GM23338 (cell line): ENCODE measurements at regions not wholly inside any gene's neighbourhood (a gene's known extent, or its start where the extent isn't known, plus 50 kb on each side); places are given as distances from the start of the nearest gene placed in this dataset.

Experiments used
- ATAC-seq: fragments of 200-7000 bp; cut with Tn5 transposase; 3 replicates; pipeline ENCODE4 v1.9.1; 2020
- DNase-seq: peaks from one replicate; pipeline ENCODE4 v3.0.0-alpha.2; 2015; ENCODE audit warnings: low spot score
- H2AFZ ChIP-seq: fragments of 200-600 bp; sonication (generic); 2 replicates; pipeline ENCODE4 v1.8.0; 2016; ENCODE audit warnings: antibody characterized with exemption, mild to moderate bottlenecking, moderate library complexity
- H3F3A ChIP-seq: fragments of 200-600 bp; sonication (generic); replicated peaks from 2 replicates; pipeline ENCODE4 v1.8.0; 2017; ENCODE audit warnings: antibody characterized with exemption, mixed run types, low read depth
- H3K27ac ChIP-seq: fragments of 200-600 bp; sonication (generic); 2 replicates; pipeline ENCODE4 v1.6.1; 2016; ENCODE audit warnings: low read depth
- H3K27me3 ChIP-seq: fragments of 200-600 bp; sonication (generic); 2 replicates; pipeline ENCODE4 v1.8.0; 2016; ENCODE audit warnings: mild to moderate bottlenecking, mixed run types, moderate library complexity; ENCODE audit not compliant: insufficient read depth
- H3K36me3 ChIP-seq: fragments of 200-600 bp; sonication (generic); 2 replicates; pipeline ENCODE4 v1.8.0; 2016; ENCODE audit warnings: mild to moderate bottlenecking; ENCODE audit not compliant: insufficient read depth
- H3K4me1 ChIP-seq: fragments of 200-600 bp; sonication (generic); 2 replicates; pipeline ENCODE4 v1.8.0; 2016; ENCODE audit warnings: mild to moderate bottlenecking, moderate library complexity; ENCODE audit not compliant: insufficient read depth
- H3K4me2 ChIP-seq: fragments of 200-600 bp; sonication (generic); 2 replicates; pipeline ENCODE4 v1.7.1; 2017; ENCODE audit warnings: mixed run types
- H3K4me3 ChIP-seq: fragments of 200-600 bp; sonication (generic); 2 replicates; pipeline ENCODE4 v1.6.1; 2016; ENCODE audit warnings: mixed run types
- H3K79me2 ChIP-seq: fragments of 200-600 bp; sonication (generic); replicated peaks from 2 replicates; pipeline ENCODE4 v1.8.0; 2017; ENCODE audit warnings: mild to moderate bottlenecking; ENCODE audit not compliant: insufficient read depth
- H3K9me2 ChIP-seq: fragments of 200-600 bp; sonication (generic); 2 replicates; pipeline ENCODE4 v1.8.0; 2017; ENCODE audit not compliant: insufficient read depth
- H4K20me1 ChIP-seq: fragments of 200-600 bp; sonication (generic); replicated peaks from 2 replicates; pipeline ENCODE4 v1.8.0; 2017; ENCODE audit warnings: mild to moderate bottlenecking; ENCODE audit not compliant: insufficient read depth
- H3K27ac Mint-ChIP-seq: 2 replicates; pipeline ENCODE4 v1.8.0; 2020; ENCODE audit warnings: inconsistent platforms, mild to moderate bottlenecking, moderate library complexity, mixed read lengths
- H3K27me3 Mint-ChIP-seq: 3 replicates; pipeline ENCODE4 v1.8.0; 2022; ENCODE audit warnings: low read depth, mild to moderate bottlenecking, moderate library complexity, mixed read lengths, inconsistent platforms; ENCODE audit not compliant: insufficient read depth, poor library complexity
- H3K36me3 Mint-ChIP-seq: 3 replicates; pipeline ENCODE4 v1.8.0; 2021; ENCODE audit warnings: low read depth, mild to moderate bottlenecking, inconsistent platforms, moderate library complexity, mixed read lengths
- H3K4me1 Mint-ChIP-seq: 3 replicates; pipeline ENCODE4 v1.8.0; 2020; ENCODE audit warnings: mild to moderate bottlenecking, inconsistent platforms, mixed read lengths
- H3K4me3 Mint-ChIP-seq: 3 replicates; pipeline ENCODE4 v1.8.0; 2021; ENCODE audit warnings: moderate library complexity, mild to moderate bottlenecking, inconsistent platforms, mixed read lengths
- H3K9me3 Mint-ChIP-seq: 3 replicates; pipeline ENCODE4 v1.8.0; 2020; ENCODE audit warnings: moderate library complexity, mild to moderate bottlenecking, inconsistent platforms, mixed read lengths
- EZH2 ChIP-seq: fragments of 200-600 bp; sonication (generic); IDR thresholded peaks from one replicate; pipeline ENCODE4 v1.8.0; 2017; ENCODE audit warnings: antibody characterized with exemption, mild to moderate bottlenecking, low read depth; ENCODE audit not compliant: unreplicated experiment
- JUNB ChIP-seq: IDR thresholded peaks from one replicate; pipeline ENCODE4 v1.6.1; 2016; ENCODE audit warnings: antibody characterized with exemption; ENCODE audit not compliant: unreplicated experiment
- NANOG ChIP-seq: IDR thresholded peaks from 2 replicates; pipeline ENCODE4 v1.6.1; 2016; ENCODE audit warnings: antibody characterized with exemption, borderline replicate concordance
- POLR2AphosphoS5 ChIP-seq: IDR thresholded peaks from 2 replicates; pipeline ENCODE4 v1.6.1; 2016; ENCODE audit warnings: antibody characterized with exemption, low read depth
- STAT1 ChIP-seq: IDR thresholded peaks from one replicate; pipeline ENCODE4 v1.6.1; 2016; ENCODE audit warnings: antibody characterized with exemption; ENCODE audit not compliant: unreplicated experiment
- ZNF114 ChIP-seq: fragments of 250-450 bp; sonication (Bioruptor Pico); IDR thresholded peaks from 2 replicates; pipeline ENCODE4 v1.5.0; 2020; ENCODE audit warnings: mild to moderate bottlenecking, moderate library complexity
- ZNF331 ChIP-seq: fragments of 250-450 bp; sonication (Bioruptor Pico); IDR thresholded peaks from 2 replicates; pipeline ENCODE4 v1.5.0; 2020; ENCODE audit warnings: low read depth, mild to moderate bottlenecking, moderate library complexity
- TF ChIP-seq, protein P1 (sequence below): IDR thresholded peaks from one replicate; pipeline ENCODE4 v1.6.1; 2018; ENCODE audit warnings: antibody characterized with exemption; ENCODE audit not compliant: unreplicated experiment
- TF ChIP-seq, protein P2 (sequence below): fragments of 250-450 bp; sonication (Bioruptor Pico); IDR thresholded peaks from 2 replicates; pipeline ENCODE4 v1.5.0; 2020; ENCODE audit warnings: mild to moderate bottlenecking, moderate library complexity
- TF ChIP-seq, protein P3 (sequence below): IDR thresholded peaks from 2 replicates; pipeline ENCODE4 v1.6.1; 2016; ENCODE audit warnings: antibody characterized with exemption

DNA sequence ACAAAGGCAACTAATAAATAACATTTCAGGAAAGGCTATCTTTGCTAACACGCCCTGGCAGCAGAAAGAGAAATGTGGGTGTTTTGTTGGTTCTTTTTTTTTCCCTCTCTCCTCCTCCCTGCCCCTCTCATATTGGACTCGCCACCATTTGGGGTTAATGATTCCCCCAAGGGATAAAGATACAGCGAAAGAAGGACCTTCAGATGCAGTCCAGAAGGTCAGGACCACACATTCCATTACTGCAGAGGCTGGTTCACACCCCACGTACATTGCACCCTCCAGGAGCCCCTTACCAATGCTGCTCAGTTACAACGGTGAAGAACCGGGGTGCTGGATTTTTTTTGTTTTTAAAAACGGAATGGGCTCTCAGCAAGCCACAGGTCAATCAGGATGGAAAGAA, 156.9 kb upstream of the TIAM1 start (continued):
- no peak for TF ChIP-seq ZNF114 (CRISPR knock-in tag)
- TF ChIP-seq ZNF331 (CRISPR knock-in tag) = no peak
- TF ChIP-seq, protein P1, sequence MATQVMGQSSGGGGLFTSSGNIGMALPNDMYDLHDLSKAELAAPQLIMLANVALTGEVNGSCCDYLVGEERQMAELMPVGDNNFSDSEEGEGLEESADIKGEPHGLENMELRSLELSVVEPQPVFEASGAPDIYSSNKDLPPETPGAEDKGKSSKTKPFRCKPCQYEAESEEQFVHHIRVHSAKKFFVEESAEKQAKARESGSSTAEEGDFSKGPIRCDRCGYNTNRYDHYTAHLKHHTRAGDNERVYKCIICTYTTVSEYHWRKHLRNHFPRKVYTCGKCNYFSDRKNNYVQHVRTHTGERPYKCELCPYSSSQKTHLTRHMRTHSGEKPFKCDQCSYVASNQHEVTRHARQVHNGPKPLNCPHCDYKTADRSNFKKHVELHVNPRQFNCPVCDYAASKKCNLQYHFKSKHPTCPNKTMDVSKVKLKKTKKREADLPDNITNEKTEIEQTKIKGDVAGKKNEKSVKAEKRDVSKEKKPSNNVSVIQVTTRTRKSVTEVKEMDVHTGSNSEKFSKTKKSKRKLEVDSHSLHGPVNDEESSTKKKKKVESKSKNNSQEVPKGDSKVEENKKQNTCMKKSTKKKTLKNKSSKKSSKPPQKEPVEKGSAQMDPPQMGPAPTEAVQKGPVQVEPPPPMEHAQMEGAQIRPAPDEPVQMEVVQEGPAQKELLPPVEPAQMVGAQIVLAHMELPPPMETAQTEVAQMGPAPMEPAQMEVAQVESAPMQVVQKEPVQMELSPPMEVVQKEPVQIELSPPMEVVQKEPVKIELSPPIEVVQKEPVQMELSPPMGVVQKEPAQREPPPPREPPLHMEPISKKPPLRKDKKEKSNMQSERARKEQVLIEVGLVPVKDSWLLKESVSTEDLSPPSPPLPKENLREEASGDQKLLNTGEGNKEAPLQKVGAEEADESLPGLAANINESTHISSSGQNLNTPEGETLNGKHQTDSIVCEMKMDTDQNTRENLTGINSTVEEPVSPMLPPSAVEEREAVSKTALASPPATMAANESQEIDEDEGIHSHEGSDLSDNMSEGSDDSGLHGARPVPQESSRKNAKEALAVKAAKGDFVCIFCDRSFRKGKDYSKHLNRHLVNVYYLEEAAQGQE = no peak
- no peak for TF ChIP-seq NANOG
- TF ChIP-seq STAT1 = no peak
- TF ChIP-seq EZH2 = no peak

DNA sequence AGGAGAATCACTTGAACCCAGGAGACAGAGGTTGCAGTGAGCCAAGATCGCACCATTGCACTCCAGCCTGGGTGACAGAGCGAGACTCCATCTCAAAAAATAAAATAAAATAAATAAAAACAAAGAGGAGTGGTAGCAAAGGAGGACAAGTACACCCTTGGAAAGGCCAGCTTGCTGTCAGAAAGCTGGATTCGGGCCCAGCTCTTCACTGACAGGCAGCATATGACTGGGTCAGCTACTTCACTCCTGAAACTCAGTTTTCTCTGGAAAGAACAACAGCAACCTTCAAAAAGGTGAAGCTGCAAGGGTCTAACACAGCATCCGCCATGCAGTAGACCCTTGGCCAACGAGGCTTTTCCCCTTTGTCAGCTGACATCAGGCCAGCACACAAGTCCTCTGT, 156.0 kb upstream of the TIAM1 start:
- no peaks in the 10 kb centered on the region for H3K27me3 ChIP-seq
- peaks cover 6% of the 10 kb centered on the region for H3K27me3 Mint-ChIP-seq
- no peaks in the 10 kb centered on the region for H3K9me3 Mint-ChIP-seq
- H3K4me1 Mint-ChIP-seq = peaks cover 16% of the 10 kb centered on the region; the same call in 2 of the 3 replicates
- no peaks in the 10 kb centered on the region for H3K36me3 ChIP-seq
- no peaks in the 10 kb centered on the region for H3F3A ChIP-seq
- no peaks in the 10 kb centered on the region for H4K20me1 ChIP-seq
- H3K79me2 ChIP-seq = peaks cover 10% of the 10 kb centered on the region
- no peaks in the 10 kb centered on the region for H3K9me2 ChIP-seq
- no peak overlapping the region for H3K27ac Mint-ChIP-seq
- no peak overlapping the region for H3K4me3 Mint-ChIP-seq
- H3K4me3 ChIP-seq = no peak overlapping the region
- no peak for ATAC-seq
- no peaks in the 10 kb centered on the region for H3K36me3 Mint-ChIP-seq
- no peak for DNase-seq
- no peak overlapping the region for H2AFZ ChIP-seq
- H3K4me2 ChIP-seq = no peak overlapping the region
- peaks cover 18% of the 10 kb centered on the region for H3K4me1 ChIP-seq
- H3K27ac ChIP-seq = no peak overlapping the region
- TF ChIP-seq STAT1 (no peak), POLR2AphosphoS5 (no peak), ZNF114 (CRISPR knock-in tag) (no peak), JUNB (no peak), EZH2 (no peak)
- TF ChIP-seq, protein P2, sequence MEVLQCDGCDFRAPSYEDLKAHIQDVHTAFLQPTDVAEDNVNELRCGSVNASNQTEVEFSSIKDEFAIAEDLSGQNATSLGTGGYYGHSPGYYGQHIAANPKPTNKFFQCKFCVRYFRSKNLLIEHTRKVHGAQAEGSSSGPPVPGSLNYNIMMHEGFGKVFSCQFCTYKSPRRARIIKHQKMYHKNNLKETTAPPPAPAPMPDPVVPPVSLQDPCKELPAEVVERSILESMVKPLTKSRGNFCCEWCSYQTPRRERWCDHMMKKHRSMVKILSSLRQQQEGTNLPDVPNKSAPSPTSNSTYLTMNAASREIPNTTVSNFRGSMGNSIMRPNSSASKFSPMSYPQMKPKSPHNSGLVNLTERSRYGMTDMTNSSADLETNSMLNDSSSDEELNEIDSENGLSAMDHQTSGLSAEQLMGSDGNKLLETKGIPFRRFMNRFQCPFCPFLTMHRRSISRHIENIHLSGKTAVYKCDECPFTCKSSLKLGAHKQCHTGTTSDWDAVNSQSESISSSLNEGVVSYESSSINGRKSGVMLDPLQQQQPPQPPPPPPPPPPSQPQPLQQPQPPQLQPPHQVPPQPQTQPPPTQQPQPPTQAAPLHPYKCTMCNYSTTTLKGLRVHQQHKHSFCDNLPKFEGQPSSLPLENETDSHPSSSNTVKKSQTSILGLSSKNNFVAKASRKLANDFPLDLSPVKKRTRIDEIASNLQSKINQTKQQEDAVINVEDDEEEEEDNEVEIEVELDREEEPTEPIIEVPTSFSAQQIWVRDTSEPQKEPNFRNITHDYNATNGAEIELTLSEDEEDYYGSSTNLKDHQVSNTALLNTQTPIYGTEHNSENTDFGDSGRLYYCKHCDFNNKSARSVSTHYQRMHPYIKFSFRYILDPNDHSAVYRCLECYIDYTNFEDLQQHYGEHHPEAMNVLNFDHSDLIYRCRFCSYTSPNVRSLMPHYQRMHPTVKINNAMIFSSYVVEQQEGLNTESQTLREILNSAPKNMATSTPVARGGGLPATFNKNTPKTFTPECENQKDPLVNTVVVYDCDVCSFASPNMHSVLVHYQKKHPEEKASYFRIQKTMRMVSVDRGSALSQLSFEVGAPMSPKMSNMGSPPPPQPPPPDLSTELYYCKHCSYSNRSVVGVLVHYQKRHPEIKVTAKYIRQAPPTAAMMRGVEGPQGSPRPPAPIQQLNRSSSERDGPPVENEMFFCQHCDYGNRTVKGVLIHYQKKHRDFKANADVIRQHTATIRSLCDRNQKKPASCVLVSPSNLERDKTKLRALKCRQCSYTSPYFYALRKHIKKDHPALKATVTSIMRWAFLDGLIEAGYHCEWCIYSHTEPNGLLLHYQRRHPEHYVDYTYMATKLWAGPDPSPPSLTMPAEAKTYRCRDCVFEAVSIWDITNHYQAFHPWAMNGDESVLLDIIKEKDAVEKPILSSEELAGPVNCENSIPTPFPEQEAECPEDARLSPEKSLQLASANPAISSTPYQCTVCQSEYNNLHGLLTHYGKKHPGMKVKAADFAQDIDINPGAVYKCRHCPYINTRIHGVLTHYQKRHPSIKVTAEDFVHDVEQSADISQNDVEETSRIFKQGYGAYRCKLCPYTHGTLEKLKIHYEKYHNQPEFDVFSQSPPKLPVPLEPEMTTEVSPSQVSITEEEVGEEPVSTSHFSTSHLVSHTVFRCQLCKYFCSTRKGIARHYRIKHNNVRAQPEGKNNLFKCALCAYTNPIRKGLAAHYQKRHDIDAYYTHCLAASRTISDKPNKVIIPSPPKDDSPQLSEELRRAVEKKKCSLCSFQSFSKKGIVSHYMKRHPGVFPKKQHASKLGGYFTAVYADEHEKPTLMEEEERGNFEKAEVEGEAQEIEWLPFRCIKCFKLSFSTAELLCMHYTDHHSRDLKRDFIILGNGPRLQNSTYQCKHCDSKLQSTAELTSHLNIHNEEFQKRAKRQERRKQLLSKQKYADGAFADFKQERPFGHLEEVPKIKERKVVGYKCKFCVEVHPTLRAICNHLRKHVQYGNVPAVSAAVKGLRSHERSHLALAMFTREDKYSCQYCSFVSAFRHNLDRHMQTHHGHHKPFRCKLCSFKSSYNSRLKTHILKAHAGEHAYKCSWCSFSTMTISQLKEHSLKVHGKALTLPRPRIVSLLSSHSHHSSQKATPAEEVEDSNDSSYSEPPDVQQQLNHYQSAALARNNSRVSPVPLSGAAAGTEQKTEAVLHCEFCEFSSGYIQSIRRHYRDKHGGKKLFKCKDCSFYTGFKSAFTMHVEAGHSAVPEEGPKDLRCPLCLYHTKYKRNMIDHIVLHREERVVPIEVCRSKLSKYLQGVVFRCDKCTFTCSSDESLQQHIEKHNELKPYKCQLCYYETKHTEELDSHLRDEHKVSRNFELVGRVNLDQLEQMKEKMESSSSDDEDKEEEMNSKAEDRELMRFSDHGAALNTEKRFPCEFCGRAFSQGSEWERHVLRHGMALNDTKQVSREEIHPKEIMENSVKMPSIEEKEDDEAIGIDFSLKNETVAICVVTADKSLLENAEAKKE (CRISPR knock-in tag) = no peak
- TF ChIP-seq, protein P1 = no peak
- TF ChIP-seq, protein P3, sequence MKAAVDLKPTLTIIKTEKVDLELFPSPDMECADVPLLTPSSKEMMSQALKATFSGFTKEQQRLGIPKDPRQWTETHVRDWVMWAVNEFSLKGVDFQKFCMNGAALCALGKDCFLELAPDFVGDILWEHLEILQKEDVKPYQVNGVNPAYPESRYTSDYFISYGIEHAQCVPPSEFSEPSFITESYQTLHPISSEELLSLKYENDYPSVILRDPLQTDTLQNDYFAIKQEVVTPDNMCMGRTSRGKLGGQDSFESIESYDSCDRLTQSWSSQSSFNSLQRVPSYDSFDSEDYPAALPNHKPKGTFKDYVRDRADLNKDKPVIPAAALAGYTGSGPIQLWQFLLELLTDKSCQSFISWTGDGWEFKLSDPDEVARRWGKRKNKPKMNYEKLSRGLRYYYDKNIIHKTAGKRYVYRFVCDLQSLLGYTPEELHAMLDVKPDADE = no peak
